GM12892 (cell line): ENCODE measurements at regions not wholly inside any gene's neighbourhood (a gene's known extent, or its start where the extent isn't known, plus 50 kb on each side); places are given as distances from the start of the nearest gene placed in this dataset.
"Not testable (repeated sequence)": the region's sequence is repeated elsewhere in the genome, so short reads cannot be mapped to it uniquely, and the experiment has no call there.

ENCODE experiments used
- DNase-seq: peaks from one replicate; pipeline ENCODE4 v3.0.0; 2011; ENCODE audit not compliant: insufficient read length
- FAIRE-seq: peaks from 2 replicates; lab custom pipeline; 2011; peaks lifted over from hg19 to GRCh38; lab: Jason Lieb, UNC
- POLR2A ChIP-seq: IDR thresholded peaks from 2 replicates; pipeline ENCODE4 v1.6.1; 2011; ENCODE audit warnings: low read depth, low read length, control low read depth
- POLR2AphosphoS5 ChIP-seq: IDR thresholded peaks from 2 replicates; pipeline ENCODE4 v1.6.1; 2011; ENCODE audit warnings: low read depth, low read length, control low read depth
- TAF1 ChIP-seq: IDR thresholded peaks from 2 replicates; pipeline ENCODE4 v1.6.1; 2011; ENCODE audit warnings: low read depth, mild to moderate bottlenecking, control low read depth, low read length, borderline replicate concordance

GRCh38 chr5:159488516-159488915 is 158.2 kb upstream of the IL12B start:
- no peak for DNase-seq
- no peak for FAIRE-seq
- TF ChIP-seq TAF1 (no peak), POLR2A (no peak), POLR2AphosphoS5 (no peak)

GRCh38 chr5:159489779-159490178 is 159.5 kb upstream of the IL12B start:
- DNase-seq (no peak), FAIRE-seq (no peak)
- TF ChIP-seq TAF1 (no peak), POLR2A (no peak), POLR2AphosphoS5 (no peak)

- TF ChIP-seq POLR2A (no peak), TAF1 (no peak), POLR2AphosphoS5 (no peak)
- no peak for DNase-seq
- no peak for FAIRE-seq
Observed at GRCh38 chr5:159490507-159490906, 160.2 kb upstream of the IL12B start.

- FAIRE-seq (no peak), DNase-seq (no peak)
- TF ChIP-seq TAF1 (no peak), POLR2A (no peak), POLR2AphosphoS5 (no peak)
Observed at GRCh38 chr5:159493696-159494095, 163.4 kb upstream of the IL12B start.

- TF ChIP-seq POLR2AphosphoS5 (no peak), POLR2A (no peak), TAF1 (no peak)
- DNase-seq (no peak), FAIRE-seq (no peak)
Observed at GRCh38 chr5:159496773-159497172, 166.5 kb upstream of the IL12B start.

GRCh38 chr5:159497221-159497620 is 166.9 kb upstream of the IL12B start:
- FAIRE-seq (no peak), DNase-seq (no peak)
- TF ChIP-seq POLR2A (no peak), POLR2AphosphoS5 (no peak), TAF1 (no peak)

- no peak for DNase-seq
- TF ChIP-seq POLR2AphosphoS5 (no peak), TAF1 (no peak), POLR2A (no peak)
- no peak for FAIRE-seq
Observed at GRCh38 chr5:159498630-159499029, 168.3 kb upstream of the IL12B start.

- not testable (repeated sequence) for DNase-seq, FAIRE-seq
Observed at GRCh38 chr5:159502116-159502515, 171.8 kb upstream of the IL12B start.

GRCh38 chr5:159503236-159503635 is 172.9 kb upstream of the IL12B start:
- FAIRE-seq, result no peak
- TF ChIP-seq TAF1 (no peak), POLR2AphosphoS5 (no peak), POLR2A (no peak)
- DNase-seq, result no peak

- DNase-seq (no peak), FAIRE-seq (no peak)
- TF ChIP-seq POLR2A, result no peak
Observed at GRCh38 chr5:159504106-159504856, 174.0 kb upstream of the IL12B start.

- TF ChIP-seq TAF1, result no peak
- TF ChIP-seq POLR2A, result no peak
- no peak for TF ChIP-seq POLR2AphosphoS5
- FAIRE-seq (no peak), DNase-seq (no peak)
Observed at GRCh38 chr5:159504857-159505304, 174.6 kb upstream of the IL12B start.

GRCh38 chr5:159507055-159507454 is 176.8 kb upstream of the IL12B start:
- TF ChIP-seq POLR2AphosphoS5 (no peak), TAF1 (no peak), POLR2A (no peak)
- FAIRE-seq, result no peak
- DNase-seq, result no peak
